K562 (cell line): ENCODE measurements at regions not wholly inside any gene's neighbourhood (a gene's known extent, or its start where the extent isn't known, plus 50 kb on each side); places are given as distances from the start of the nearest gene placed in this dataset.
A peak's percentile ranks its signal among the peaks of the same experiment; 100 is the strongest.

Experiments
- ATAC-seq: fragments of 200-7000 bp; cut with Tn5 transposase; 3 replicates; pipeline ENCODE4 v1.9.1; 2020; ENCODE audit warnings: moderate library complexity
- BruUV-seq: library from RNA; stranded (reverse); fragments of 400-500 nt; replicated peaks from 2 replicates; lab custom pipeline; 2021; lab: Mats Ljungman, UMichigan
- CTCF ChIA-PET: fragments of 300-600 bp; formaldehyde crosslinking; extraction: SDS; loops from one replicate; lab custom pipeline; 2021; ENCODE audit warnings: low intra/inter-chr PET ratio; lab: Yijun Ruan, JAX
- POLR2A ChIA-PET: fragments of 300-600, 350-650 bp; sonication (Branson Sonifier 250); formaldehyde crosslinking; extraction: SDS; loops from one replicate; lab custom pipeline; 2021; ENCODE audit warnings: antibody characterized with exemption, inconsistent platforms; lab: Yijun Ruan, JAX
- DNase-seq, 4 experiments: peaks; one replicate each; pipeline versions ENCODE4 v3.0.0 to v3.0.0-alpha.2; 2011 to 2018; ENCODE audit warnings: low spot score in 3 of 4, mixed read lengths in 3 of 4; ENCODE audit errors: extremely low read depth in 1 of 4
- FAIRE-seq: peaks from 2 replicates; lab custom pipeline; 2011; peaks lifted over from hg19 to GRCh38; lab: Jason Lieb, UNC
- H2AFZ ChIP-seq: 2 replicates; pipeline ENCODE4 v1.6.0; 2011; ENCODE audit warnings: low read depth, low read length, control low read depth, inconsistent platforms
- H3K27ac ChIP-seq: fragments of 200-600 bp; 3 replicates; pipeline ENCODE4 v1.8.0; 2011; ENCODE audit warnings: low read depth, mild to moderate bottlenecking, control low read depth, inconsistent platforms, low read length, moderate library complexity, mixed read lengths; ENCODE audit errors: extremely low read depth
- H3K27me3 ChIP-seq, 2 experiments: fragments of 300-600 bp in 1 of 2; 2 replicates in 1 of 2; 3 replicates in 1 of 2; pipeline versions ENCODE4 v1.6.0 to v1.8.0; 2011; ENCODE audit warnings: inconsistent platforms in 2 of 2, low read length in 2 of 2, mild to moderate bottlenecking in 1 of 2, mixed read lengths in 1 of 2, moderate library complexity in 1 of 2; ENCODE audit not compliant: control insufficient read depth in 2 of 2, insufficient read depth in 2 of 2
- H3K36me3 ChIP-seq: fragments of 300-600 bp; 3 replicates; pipeline ENCODE4 v1.8.0; 2011; ENCODE audit warnings: mild to moderate bottlenecking, low read length, inconsistent platforms; ENCODE audit not compliant: control insufficient read depth, insufficient read depth
- H3K4me1 ChIP-seq, 2 experiments: fragments of 200-600 bp in 1 of 2; replicated peaks in 1 of 2; 2 replicates in 1 of 2; 3 replicates in 1 of 2; pipeline versions ENCODE4 v1.5.1 to v1.8.0; 2011; ENCODE audit warnings: inconsistent platforms in 2 of 2, low read length in 2 of 2, mild to moderate bottlenecking in 1 of 2, mixed read lengths in 1 of 2, moderate library complexity in 1 of 2; ENCODE audit not compliant: control insufficient read depth in 2 of 2, insufficient read depth in 2 of 2
- H3K4me2 ChIP-seq: 2 replicates; pipeline ENCODE4 v1.6.1; 2011; ENCODE audit warnings: low read length, control low read depth, inconsistent platforms, mixed read lengths; ENCODE audit not compliant: insufficient read depth
- H3K4me3 ChIP-seq: fragments of 200-600 bp; sonication (generic), shearing (Covaris generic); 2 replicates; pipeline ENCODE4 v1.5.1; 2016; ENCODE audit warnings: control low read depth, inconsistent platforms
- H3K79me2 ChIP-seq: fragments of 200-600 bp; 3 replicates; pipeline ENCODE4 v1.8.0; 2011; ENCODE audit warnings: low read length, inconsistent platforms; ENCODE audit not compliant: control insufficient read depth, insufficient read depth
- H3K9ac ChIP-seq, 2 experiments: 2 replicates each; pipeline versions ENCODE4 v1.6.0 to v1.6.1; 2011; ENCODE audit warnings: low read depth in 2 of 2, low read length in 2 of 2, control low read depth in 1 of 2, inconsistent platforms in 1 of 2, mild to moderate bottlenecking in 1 of 2, mixed read lengths in 1 of 2; ENCODE audit not compliant: insufficient read depth in 1 of 2
- H3K9me1 ChIP-seq: one replicate; pipeline ENCODE4 v1.6.0; 2011; ENCODE audit warnings: inconsistent platforms, mild to moderate bottlenecking, low read length, moderate library complexity; ENCODE audit not compliant: control insufficient read depth, insufficient read depth
- H3K9me3 ChIP-seq: replicated peaks from 2 replicates; pipeline ENCODE4 v1.5.1; 2011; ENCODE audit warnings: low read depth, low read length, inconsistent platforms; ENCODE audit not compliant: control insufficient read depth, insufficient read depth
- H4K20me1 ChIP-seq: replicated peaks from 2 replicates; pipeline ENCODE4 v1.6.1; 2011; ENCODE audit warnings: low read length, inconsistent platforms, mixed read lengths; ENCODE audit not compliant: control insufficient read depth, insufficient read depth
- CBFA2T2 ChIP-seq: fragments of 450-650 bp; conservative IDR thresholded peaks from 2 replicates; pipeline ENCODE4 v1.6.1; 2017; ENCODE audit warnings: mild to moderate bottlenecking
- FOS ChIP-seq: IDR thresholded peaks from 3 replicates; pipeline ENCODE4 v1.6.1; 2011; ENCODE audit not compliant: insufficient read length; ENCODE audit errors: extremely low read depth
- NBN ChIP-seq: fragments of 450-650 bp; IDR thresholded peaks from 2 replicates; pipeline ENCODE4 v1.6.1; 2016; ENCODE audit warnings: low read depth, mild to moderate bottlenecking
- NR2C2 ChIP-seq, 2 experiments: fragments of 200-800 bp in 1 of 2; sonication (Bioruptor generic) in 1 of 2; sonication (generic) in 1 of 2; formaldehyde crosslinking in 1 of 2; IDR thresholded peaks; 2 replicates each; pipeline versions ENCODE4 v1.6.1 to v1.8.0; 2016 to 2022; ENCODE audit warnings: mild to moderate bottlenecking in 1 of 2, missing compliant biosample characterization in 1 of 2, missing genetic modification characterization in 1 of 2, missing genetic modification reagents in 1 of 2
- OTX1 ChIP-seq: fragments of 450-650 bp; formaldehyde crosslinking; IDR thresholded peaks from 2 replicates; pipeline ENCODE4 v1.4.0; 2022; ENCODE audit warnings: mild to moderate bottlenecking
- SMAD4 ChIP-seq: fragments of 250-450 bp; sonication (Bioruptor Pico); conservative IDR thresholded peaks from 2 replicates; pipeline ENCODE4 v1.8.0; 2021; ENCODE audit warnings: inconsistent platforms, mild to moderate bottlenecking, moderate library complexity
- SP2 ChIP-seq: IDR thresholded peaks from 2 replicates; pipeline ENCODE4 v1.6.1; 2011; ENCODE audit warnings: mild to moderate bottlenecking, low read depth, low read length, moderate library complexity; ENCODE audit not compliant: poor library complexity, severe bottlenecking; ENCODE audit errors: extremely low read depth
- SRSF7 ChIP-seq: fragments of 200-400 bp; formaldehyde crosslinking; optimal IDR thresholded peaks from 2 replicates; pipeline ENCODE3; 2017; ENCODE audit warnings: mild to moderate bottlenecking, low read depth, low read length
- ZBTB43 ChIP-seq: sonication (generic); formaldehyde crosslinking; IDR thresholded peaks from 2 replicates; pipeline ENCODE4 v1.8.0; 2023; ENCODE audit warnings: mild to moderate bottlenecking, missing genetic modification reagents
- ZNF609 ChIP-seq: sonication (generic); formaldehyde crosslinking; IDR thresholded peaks from 2 replicates; pipeline ENCODE4 v1.8.1; 2023; ENCODE audit warnings: missing genetic modification reagents, mild to moderate bottlenecking, borderline replicate concordance
- WGBS: fragments of 100-300 bp; shearing (Covaris generic); methylation state at CpG from one replicate; pipeline ENCODE4 v1.1.6; 2016; ENCODE audit warnings: low coverage, mixed read lengths; ENCODE audit not compliant: insufficient coverage; ENCODE audit errors: missing lambda C conversion rate; 5-methylcytosine and 5-hydroxymethylcytosine counted together
- in situ Hi-C: fragments of 300-500 bp; cut with MboI; formaldehyde crosslinking; loops from 4 replicates; pipeline ENCODE4 v1.15.0; 2018; ENCODE audit warnings: inconsistent platforms, mixed read lengths
- intact Hi-C: fragments of 100-400 bp; cut with micrococcal nuclease; formaldehyde crosslinking; loops from 2 replicates; pipeline ENCODE4 v1.14.2; 2022

- POLR2A ChIA-PET, result no interaction called here
Observed at GRCh38 chr6:105806486-105806920, 279.6 kb upstream of the PRDM1 start.

GRCh38 chr6:105805501-105806023 lies 280.6 kb upstream of the PRDM1 start:
- in situ Hi-C loops, result no loop called here
- Histone ChIP-seq H3K36me3 (no peaks in the 10 kb centered on the region), H3K27me3 (no peaks in the 10 kb centered on the region), H3K27ac (peak overlapping the region; percentile 8; the same call in 1 of the 3 replicates), H3K9ac (no peak overlapping the region), H3K4me1 (peaks cover 9 to 50% of the 10 kb centered on the region in 2 experiments), H3K9me3 (no peaks in the 10 kb centered on the region), H4K20me1 (no peaks in the 10 kb centered on the region), H3K9me1 (no peaks in the 10 kb centered on the region), H3K4me2 (no peak overlapping the region), H3K4me3 (no peak overlapping the region), H3K79me2 (no peaks in the 10 kb centered on the region), H2AFZ (peak overlapping the region; percentile 73)
- CTCF ChIA-PET, result no interaction called here
- no TSS peak for BruUV-seq
- DNase-seq (peak; percentile 17 to 72 (median 30)), FAIRE-seq (peak; percentile 71), ATAC-seq (no peak; the same call in 2 of the 3 replicates)
- POLR2A ChIA-PET, result no interaction called here
- intact Hi-C loops, result no loop called here
- 40% methylated on average over 2 of the region's 2 CpGs for WGBS
- TF ChIP-seq ZNF609 (CRISPR knock-in tag) (no peak), SRSF7 (no peak), NBN (no peak), CBFA2T2 (peak; percentile 12; the same call in 1 of the 2 replicates), NR2C2 (CRISPR knock-in tag; IDR thresholded peaks at IDR 0.05) (no peak), NR2C2 (tag; IDR thresholded peaks at IDR 0.05) (peak; percentile 78), OTX1 (CRISPR knock-in tag) (0 out of 2 replicates have a peak, but pooled peaks have one; percentile 14), ZBTB43 (no peak), SMAD4 (CRISPR knock-in tag) (peak; percentile 73)

More at GRCh38 chr6:105806486-105806920, 279.6 kb upstream of the PRDM1 start:
- BruUV-seq, result no TSS peak
- in situ Hi-C loops (no loop called here), intact Hi-C loops (no loop called here)
- Histone ChIP-seq H3K9me1 (no peaks in the 10 kb centered on the region), H3K4me1 (peaks cover 13 to 58% of the 10 kb centered on the region in 2 experiments), H3K36me3 (no peaks in the 10 kb centered on the region), H3K27ac (no peak overlapping the region), H3K4me3 (no peak overlapping the region), H3K4me2 (no peak overlapping the region), H2AFZ (no peak overlapping the region; the same call in 1 of the 2 replicates), H3K79me2 (no peaks in the 10 kb centered on the region), H3K9ac (no peak overlapping the region), H3K9me3 (no peaks in the 10 kb centered on the region), H3K27me3 (no peaks in the 10 kb centered on the region), H4K20me1 (no peaks in the 10 kb centered on the region)
- WGBS, result 81% methylated on average over 3 of the region's 3 CpGs
- no peak for DNase-seq
- CTCF ChIA-PET, result no interaction called here
- TF ChIP-seq FOS, result no peak
- TF ChIP-seq SP2, result no peak
- FAIRE-seq, result no peak
- no peak for ATAC-seq
